IgD-negative memory B cell (primary cell): ENCODE measurements at regions not wholly inside any gene's neighbourhood (a gene's known extent, or its start where the extent isn't known, plus 50 kb on each side); places are given as distances from the start of the nearest gene placed in this dataset.
"Not testable (repeated sequence)": the region's sequence is repeated elsewhere in the genome, so short reads cannot be mapped to it uniquely, and the experiment has no call there.

Experiments used
- H3K27ac Mint-ChIP-seq, 3 donors: one replicate each; pipeline ENCODE4 v1.8.0; 2020 to 2022; ENCODE audit warnings: mild to moderate bottlenecking in 3 of 3, mixed read lengths in 3 of 3, moderate library complexity in 1 of 3
- H3K27me3 Mint-ChIP-seq: one replicate; pipeline ENCODE4 v1.8.0; 2021; ENCODE audit warnings: mixed read lengths
- H3K36me3 Mint-ChIP-seq: one replicate; pipeline ENCODE4 v1.8.0; 2020; ENCODE audit warnings: mild to moderate bottlenecking, mixed read lengths
- H3K4me1 Mint-ChIP-seq, 3 donors: one replicate each; pipeline ENCODE4 v1.8.0; 2020 to 2022; ENCODE audit warnings: mixed read lengths in 3 of 3, mild to moderate bottlenecking in 1 of 3
- H3K4me3 Mint-ChIP-seq, 4 donors: one replicate each; pipeline ENCODE4 v1.8.0; 2020 to 2022; ENCODE audit warnings: mild to moderate bottlenecking in 4 of 4, mixed read lengths in 4 of 4, moderate library complexity in 3 of 4
- H3K9me3 Mint-ChIP-seq, 3 donors: one replicate each; pipeline ENCODE4 v1.8.0; 2020 to 2021; ENCODE audit warnings: mixed read lengths in 3 of 3, mild to moderate bottlenecking in 1 of 3

GRCh38 chr1:73327180-73327793 lies 870.7 kb downstream of the LRRIQ3 start:
- H3K36me3 Mint-ChIP-seq: peaks cover 1% of the 10 kb centered on the region
- no peaks in the 10 kb centered on the region for H3K27me3 Mint-ChIP-seq
- H3K9me3 Mint-ChIP-seq: peaks cover 1 to 11% (median 4%) of the 10 kb centered on the region in 3 donors
- no peaks in the 10 kb centered on the region for H3K4me1 Mint-ChIP-seq
- no peak overlapping the region for H3K4me3 Mint-ChIP-seq
- H3K27ac Mint-ChIP-seq: no peak overlapping the region

DNA sequence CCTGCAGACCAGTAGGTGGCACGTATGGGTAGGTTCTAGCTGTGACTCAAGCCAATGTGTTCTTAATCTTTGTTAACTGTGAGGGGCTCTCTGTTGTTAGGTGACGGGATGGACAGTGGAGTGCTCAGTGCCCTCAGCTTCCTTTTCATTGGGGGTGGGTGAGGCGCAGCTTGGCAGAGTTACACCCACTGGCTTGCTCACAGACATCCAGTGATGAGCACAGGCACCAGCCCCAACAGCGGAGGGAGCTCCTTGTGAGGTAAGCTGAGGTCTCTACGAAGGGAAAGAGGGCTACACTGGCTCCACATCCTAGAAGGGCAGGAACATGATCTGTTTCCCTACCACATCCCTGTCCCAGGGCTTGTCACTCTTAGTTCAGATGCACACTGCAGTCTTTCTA lies 871.3 kb downstream of the LRRIQ3 start:
- Mint-ChIP-seq H3K27ac (no peak overlapping the region), H3K4me3 (no peak overlapping the region), H3K27me3 (no peaks in the 10 kb centered on the region), H3K4me1 (no peaks in the 10 kb centered on the region), H3K9me3 (peaks cover 1 to 9% (median 4%) of the 10 kb centered on the region in 3 donors), H3K36me3 (peaks cover 1% of the 10 kb centered on the region)

DNA sequence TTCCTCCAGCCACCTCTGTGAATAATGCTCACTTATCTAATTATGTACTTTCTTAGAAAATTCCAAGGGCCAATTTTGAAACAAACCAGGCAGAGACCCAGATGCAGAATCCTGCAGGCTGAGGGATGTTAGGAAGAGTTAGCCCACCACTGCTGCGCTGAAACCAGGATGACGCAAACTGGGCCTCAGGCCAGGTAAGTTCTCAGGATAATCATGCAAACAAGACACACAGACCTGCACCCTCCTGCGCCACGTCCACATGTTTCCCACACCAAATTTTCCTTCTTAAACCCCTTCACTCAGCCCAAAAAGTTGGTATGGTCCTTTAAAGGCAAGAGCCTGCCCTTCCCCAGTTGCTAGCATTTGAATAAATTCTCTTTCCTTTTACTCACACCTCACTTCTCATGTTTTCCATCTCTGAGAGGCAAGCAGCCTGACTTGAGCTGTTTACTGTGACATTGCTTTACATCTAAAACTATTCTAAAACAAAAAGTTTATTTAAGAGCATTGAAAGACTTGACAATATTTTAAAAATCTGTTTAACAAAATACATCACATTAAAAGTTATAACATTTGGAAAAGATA lies 887.1 kb downstream of the LRRIQ3 start:
- H3K4me3 Mint-ChIP-seq: no peak overlapping the region
- H3K4me1 Mint-ChIP-seq: no peaks in the 10 kb centered on the region
- no peak overlapping the region for H3K27ac Mint-ChIP-seq
- peaks cover 0 to 5% (median 2%) of the 10 kb centered on the region in 3 donors for H3K9me3 Mint-ChIP-seq
- no peaks in the 10 kb centered on the region for H3K36me3 Mint-ChIP-seq
- H3K27me3 Mint-ChIP-seq: no peaks in the 10 kb centered on the region

GRCh38 chr1:73306899-73307555 lies 890.9 kb downstream of the LRRIQ3 start:
- no peak overlapping the region for H3K27ac Mint-ChIP-seq
- no peaks in the 10 kb centered on the region for H3K4me1 Mint-ChIP-seq

DNA sequence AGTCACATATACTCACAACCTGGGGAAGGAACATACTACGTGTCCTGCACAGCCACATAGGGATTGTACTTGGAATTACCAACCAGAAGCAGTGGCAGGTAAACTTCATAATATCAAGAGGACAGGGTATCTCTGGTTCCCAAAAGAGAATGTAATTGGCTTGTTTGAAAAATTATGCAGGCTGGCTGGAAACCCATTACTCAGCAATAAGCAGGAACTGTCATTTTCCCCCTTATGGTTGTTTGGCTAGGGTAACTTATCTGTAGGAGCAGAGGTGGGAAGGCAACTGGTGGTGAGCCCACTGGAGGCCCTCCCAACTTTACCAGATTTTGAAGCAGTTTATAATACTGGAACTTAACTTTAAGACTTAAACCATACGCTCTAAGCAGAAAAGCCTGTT lies 924.1 kb downstream of the LRRIQ3 start:
- Mint-ChIP-seq H3K4me1 (no peaks in the 10 kb centered on the region), H3K27ac (no peak overlapping the region), H3K9me3 (peaks cover 5 to 11% (median 5%) of the 10 kb centered on the region in 3 donors), H3K36me3 (no peaks in the 10 kb centered on the region), H3K27me3 (no peaks in the 10 kb centered on the region), H3K4me3 (no peak overlapping the region)

More at GRCh38 chr1:73306899-73307555, 890.9 kb downstream of the LRRIQ3 start:
- Mint-ChIP-seq H3K9me3 (peaks cover 2 to 5% (median 2%) of the 10 kb centered on the region in 3 donors), H3K36me3 (no peaks in the 10 kb centered on the region), H3K27me3 (no peaks in the 10 kb centered on the region), H3K4me3 (no peak overlapping the region)

DNA sequence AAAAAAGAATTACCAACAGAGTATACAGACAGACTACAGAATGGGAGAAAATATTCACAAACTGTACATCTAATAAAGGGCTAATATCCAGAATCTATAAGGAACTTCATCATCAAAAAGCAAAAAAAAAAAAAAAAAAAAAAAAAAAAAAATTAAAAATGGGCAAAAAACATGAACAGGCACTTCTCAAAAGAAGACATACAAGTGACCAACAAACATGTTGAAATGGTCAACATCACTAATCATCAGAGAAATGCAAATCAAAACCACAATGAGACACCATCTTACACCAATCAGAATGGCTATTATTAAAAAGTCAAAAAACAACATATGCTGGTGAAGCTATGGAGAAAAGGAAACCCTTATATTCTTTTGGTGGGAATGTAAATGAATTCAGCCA lies 952.8 kb downstream of the LRRIQ3 start:
- not testable (repeated sequence) for H3K27ac Mint-ChIP-seq, H3K4me1 Mint-ChIP-seq, H3K4me3 Mint-ChIP-seq, H3K27me3 Mint-ChIP-seq, H3K36me3 Mint-ChIP-seq
- peaks cover 2 to 32% (median 4%) of the 10 kb centered on the region in 3 donors for H3K9me3 Mint-ChIP-seq

- Mint-ChIP-seq H3K9me3 (peaks cover 0 to 7% (median 5%) of the 10 kb centered on the region in 3 donors), H3K27ac (no peak overlapping the region), H3K36me3 (peaks cover 2% of the 10 kb centered on the region), H3K4me3 (no peak overlapping the region), H3K4me1 (peaks cover 0 to 1% (median 0%) of the 10 kb centered on the region in 3 donors), H3K27me3 (no peaks in the 10 kb centered on the region)
These were observed 936.7 kb upstream of the NEGR1 start for GRCh38 chr1:73218995-73219546.

- Mint-ChIP-seq H3K4me3 (no peak overlapping the region), H3K36me3 (no peaks in the 10 kb centered on the region), H3K27ac (no peak overlapping the region), H3K9me3 (peaks cover 1 to 4% (median 4%) of the 10 kb centered on the region in 3 donors), H3K4me1 (no peaks in the 10 kb centered on the region), H3K27me3 (no peaks in the 10 kb centered on the region)
These were observed 923.1 kb upstream of the NEGR1 start for GRCh38 chr1:73205294-73205973.

DNA sequence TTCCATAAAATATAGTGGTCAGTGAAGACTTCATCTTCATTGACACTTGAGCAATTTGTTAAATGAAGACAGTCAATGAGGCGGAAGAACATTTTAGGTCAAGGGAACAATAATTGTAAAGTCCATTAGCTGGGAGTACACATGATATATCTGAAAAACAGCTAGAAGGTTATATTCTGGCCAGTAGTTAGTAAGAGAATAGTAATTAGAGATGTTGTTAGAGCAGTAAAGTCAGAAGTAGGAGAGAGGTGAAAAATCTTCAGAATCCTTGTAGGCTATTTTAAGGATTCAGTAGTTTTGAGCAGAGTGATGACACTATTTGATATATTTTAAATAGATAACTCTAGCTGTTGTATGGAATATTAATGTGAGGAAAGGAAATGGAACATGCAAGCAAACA lies 915.6 kb upstream of the NEGR1 start:
- H3K27me3 Mint-ChIP-seq: no peaks in the 10 kb centered on the region
- H3K27ac Mint-ChIP-seq: no peak overlapping the region
- H3K36me3 Mint-ChIP-seq: no peaks in the 10 kb centered on the region
- no peaks in the 10 kb centered on the region for H3K9me3 Mint-ChIP-seq
- H3K4me3 Mint-ChIP-seq: no peak overlapping the region
- no peaks in the 10 kb centered on the region for H3K4me1 Mint-ChIP-seq

DNA sequence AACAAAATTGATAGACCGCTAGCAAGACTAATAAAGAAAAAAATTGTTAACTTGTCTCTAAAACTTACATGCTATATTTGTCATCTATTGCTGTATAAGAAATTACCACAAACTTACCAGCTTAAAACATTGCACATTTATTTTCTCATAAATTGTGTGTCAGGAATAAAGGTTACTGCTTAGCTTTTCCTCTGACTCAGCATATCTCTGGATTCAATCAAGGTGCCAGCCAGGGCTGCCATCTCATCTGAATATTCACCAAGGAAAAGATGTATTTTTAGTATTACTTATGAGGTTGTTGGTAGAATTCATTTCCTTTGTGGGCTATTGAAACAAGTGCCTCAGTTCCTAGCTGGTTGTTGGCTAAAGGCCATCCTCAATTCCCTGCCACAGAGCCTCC lies 912.6 kb upstream of the NEGR1 start:
- H3K4me3 Mint-ChIP-seq: no peak overlapping the region
- H3K27ac Mint-ChIP-seq: no peak overlapping the region
- no peaks in the 10 kb centered on the region for H3K4me1 Mint-ChIP-seq
- H3K9me3 Mint-ChIP-seq: peaks cover 0 to 3% (median 1%) of the 10 kb centered on the region in 3 donors
- H3K36me3 Mint-ChIP-seq: no peaks in the 10 kb centered on the region
- no peaks in the 10 kb centered on the region for H3K27me3 Mint-ChIP-seq

DNA sequence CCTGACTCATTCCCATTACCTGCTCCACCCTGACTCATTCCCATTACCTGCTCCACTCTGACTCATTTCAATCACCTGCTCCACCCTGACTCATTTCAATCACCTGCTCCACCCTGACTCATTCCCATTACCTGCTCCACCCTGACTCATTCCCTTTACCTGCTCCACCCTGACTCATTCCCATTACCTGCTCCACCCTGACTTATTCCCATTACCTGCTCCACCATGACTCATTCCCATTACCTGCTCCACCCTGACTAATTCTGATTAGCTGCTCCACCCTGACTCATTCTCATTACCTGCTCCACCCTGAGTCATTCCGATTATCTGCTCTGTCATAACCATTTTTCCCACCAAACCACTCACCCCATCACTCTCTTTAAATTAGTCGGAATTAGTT lies 901.2 kb upstream of the NEGR1 start:
- H3K27me3 Mint-ChIP-seq, H3K9me3 Mint-ChIP-seq, H3K27ac Mint-ChIP-seq, H3K4me1 Mint-ChIP-seq, H3K36me3 Mint-ChIP-seq, H3K4me3 Mint-ChIP-seq: not testable (repeated sequence)

- H3K36me3 Mint-ChIP-seq: no peaks in the 10 kb centered on the region
- H3K9me3 Mint-ChIP-seq: peaks cover 2 to 6% (median 3%) of the 10 kb centered on the region in 3 donors
- no peaks in the 10 kb centered on the region for H3K4me1 Mint-ChIP-seq
- H3K27me3 Mint-ChIP-seq: no peaks in the 10 kb centered on the region
- H3K27ac Mint-ChIP-seq: no peak overlapping the region
- H3K4me3 Mint-ChIP-seq: no peak overlapping the region
These were observed 898.8 kb upstream of the NEGR1 start for GRCh38 chr1:73181190-73181540.

DNA sequence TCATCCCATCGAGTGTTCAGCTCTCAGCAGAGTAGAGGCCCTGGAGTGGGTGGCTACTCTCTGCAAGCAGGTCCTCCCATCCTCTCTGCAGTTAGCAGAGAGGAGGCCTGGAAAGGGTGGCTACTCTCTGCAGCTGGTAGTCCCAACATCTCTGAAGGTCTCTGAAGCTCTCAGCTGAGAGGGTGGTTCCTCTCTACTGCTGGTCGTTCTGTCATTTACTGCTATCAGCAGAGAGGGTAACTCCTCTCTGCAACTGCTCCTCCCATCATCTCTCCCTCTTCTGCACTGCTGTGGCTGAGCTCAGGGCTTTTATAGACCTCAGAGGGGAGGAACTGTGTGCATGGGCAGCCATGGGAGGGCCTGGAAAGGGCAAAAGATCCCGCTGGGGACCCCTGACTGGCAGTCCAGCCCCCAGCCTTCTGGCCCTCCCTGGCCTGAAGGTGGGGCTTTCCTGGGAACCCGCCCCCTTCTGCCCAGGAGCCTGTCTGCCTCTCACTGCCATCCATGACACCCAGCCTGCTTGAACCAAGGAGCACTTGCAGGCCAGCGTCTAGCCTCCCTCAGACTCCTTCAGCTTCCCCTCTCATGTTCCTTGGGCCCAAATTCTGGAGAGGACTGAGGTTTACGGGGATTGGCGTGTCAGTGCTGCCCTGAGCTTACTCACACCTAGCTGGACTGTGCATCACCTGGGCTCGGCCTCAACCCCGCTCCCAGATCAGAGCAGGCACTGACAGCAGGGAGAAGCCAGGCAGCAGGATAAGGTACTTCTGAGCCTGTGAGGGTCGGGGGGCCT lies 898.3 kb upstream of the NEGR1 start:
- Mint-ChIP-seq H3K36me3 (no peaks in the 10 kb centered on the region), H3K4me3 (no peak overlapping the region), H3K27ac (no peak overlapping the region), H3K27me3 (no peaks in the 10 kb centered on the region), H3K4me1 (no peaks in the 10 kb centered on the region), H3K9me3 (peaks cover 2 to 4% (median 3%) of the 10 kb centered on the region in 3 donors)

- H3K4me3 Mint-ChIP-seq: no peak overlapping the region
- peaks cover under 1 to 8% (median 2%) of the 10 kb centered on the region in 3 donors for H3K9me3 Mint-ChIP-seq
- H3K27me3 Mint-ChIP-seq: no peaks in the 10 kb centered on the region
- H3K27ac Mint-ChIP-seq: no peak overlapping the region
- H3K36me3 Mint-ChIP-seq: no peaks in the 10 kb centered on the region
- no peaks in the 10 kb centered on the region for H3K4me1 Mint-ChIP-seq
These were observed 894.6 kb upstream of the NEGR1 start for GRCh38 chr1:73176902-73177301.
